Right renal pelvis (tissue), 4 donors: ENCODE measurements at regions not wholly inside any gene's neighbourhood (a gene's known extent, or its start where the extent isn't known, plus 50 kb on each side); places are given as distances from the start of the nearest gene placed in this dataset.
"Not testable (repeated sequence)": the region's sequence is repeated elsewhere in the genome, so short reads cannot be mapped to it uniquely, and the experiment has no call there.

Experiments
- DNase-seq, 4 donors: peaks; one replicate each; pipeline ENCODE4 v3.0.0-alpha.2; 2013; ENCODE audit warnings: low read depth in 4 of 4, low spot score in 3 of 4, missing footprints in 1 of 4

GRCh38 chr7:115574681-115575291 is 455.8 kb downstream of the TFEC start:
- DNase-seq, result no peak

GRCh38 chr7:115572111-115572510 is 458.5 kb downstream of the TFEC start:
- no peak for DNase-seq

- DNase-seq, result no peak
Observed at GRCh38 chr7:115561335-115562110, 469.0 kb downstream of the TFEC start.

- no peak for DNase-seq
Observed at GRCh38 chr7:115559877-115560276, 470.7 kb downstream of the TFEC start.

- DNase-seq, result no peak
Observed at GRCh38 chr7:115558161-115558560, 472.4 kb downstream of the TFEC start.

- not testable (repeated sequence) for DNase-seq
Observed at GRCh38 chr7:115557296-115557695, 473.3 kb downstream of the TFEC start.

GRCh38 chr7:115552766-115553165 is 477.8 kb downstream of the TFEC start:
- DNase-seq, result no peak

- DNase-seq, result no peak
Observed at GRCh38 chr7:115549910-115550309, 480.7 kb downstream of the TFEC start.

- no peak for DNase-seq
Observed at GRCh38 chr7:115548756-115549155, 481.8 kb downstream of the TFEC start.

- DNase-seq, result no peak
Observed at GRCh38 chr7:115546790-115547189, 483.8 kb downstream of the TFEC start.

- no peak for DNase-seq
Observed at GRCh38 chr7:115533785-115534184, 496.8 kb downstream of the TFEC start.

- no peak for DNase-seq
Observed at GRCh38 chr7:115526278-115526677, 504.3 kb downstream of the TFEC start.

GRCh38 chr7:115522174-115522573 is 508.4 kb downstream of the TFEC start:
- DNase-seq, result no peak

- DNase-seq, result no peak
Observed at GRCh38 chr7:115516341-115516740, 514.2 kb downstream of the TFEC start.

GRCh38 chr7:115511330-115511729 is 519.2 kb downstream of the TFEC start:
- DNase-seq, result no peak

GRCh38 chr7:115505136-115505535 is 525.4 kb downstream of the TFEC start:
- no peak for DNase-seq

- no peak for DNase-seq
Observed at GRCh38 chr7:115499956-115500355, 530.6 kb downstream of the TFEC start.

GRCh38 chr7:115496006-115496405 is 534.6 kb downstream of the TFEC start:
- no peak for DNase-seq

- no peak for DNase-seq
Observed at GRCh38 chr7:115494529-115495147, 535.9 kb downstream of the TFEC start.

GRCh38 chr7:115493381-115493780 is 537.2 kb downstream of the TFEC start:
- no peak for DNase-seq

GRCh38 chr7:115491744-115492380 is 538.7 kb downstream of the TFEC start:
- DNase-seq, result no peak
